ENCODE measurements at regions not wholly inside any gene's neighbourhood (a gene's known extent, or its start where the extent isn't known, plus 50 kb on each side); places are given as distances from the start of the nearest gene placed in this dataset.
A peak's percentile ranks its signal among the peaks of the same experiment; 100 is the strongest.

DNA sequence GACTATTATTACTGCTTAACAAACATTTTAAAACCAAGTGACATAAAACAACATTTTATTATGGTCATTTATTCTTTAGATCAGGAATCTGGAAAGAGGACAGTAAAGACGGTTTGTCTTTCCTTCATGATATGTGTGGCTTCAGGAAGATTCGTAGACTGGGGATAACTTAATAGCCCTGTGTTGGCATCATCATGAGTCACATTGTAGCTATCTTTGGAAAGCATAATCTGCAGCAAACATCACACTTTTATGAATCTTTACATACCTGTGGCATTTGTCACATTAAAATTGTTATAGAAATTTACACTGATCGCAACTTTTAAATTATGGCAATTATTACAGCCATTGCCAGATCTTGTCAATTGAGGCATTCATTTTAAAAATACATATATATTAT lies 397.1 kb downstream of the NOVA1 start:
- ATAC-seq = peak; percentile 57; the same call in 2 of the 3 replicates
- no peak for TF ChIP-seq ZFP30 (CRISPR knock-in tag; IDR thresholded peaks at IDR 0.05)
- no peak for TF ChIP-seq RARB (CRISPR knock-in tag; IDR thresholded peaks at IDR 0.05)

DNA sequence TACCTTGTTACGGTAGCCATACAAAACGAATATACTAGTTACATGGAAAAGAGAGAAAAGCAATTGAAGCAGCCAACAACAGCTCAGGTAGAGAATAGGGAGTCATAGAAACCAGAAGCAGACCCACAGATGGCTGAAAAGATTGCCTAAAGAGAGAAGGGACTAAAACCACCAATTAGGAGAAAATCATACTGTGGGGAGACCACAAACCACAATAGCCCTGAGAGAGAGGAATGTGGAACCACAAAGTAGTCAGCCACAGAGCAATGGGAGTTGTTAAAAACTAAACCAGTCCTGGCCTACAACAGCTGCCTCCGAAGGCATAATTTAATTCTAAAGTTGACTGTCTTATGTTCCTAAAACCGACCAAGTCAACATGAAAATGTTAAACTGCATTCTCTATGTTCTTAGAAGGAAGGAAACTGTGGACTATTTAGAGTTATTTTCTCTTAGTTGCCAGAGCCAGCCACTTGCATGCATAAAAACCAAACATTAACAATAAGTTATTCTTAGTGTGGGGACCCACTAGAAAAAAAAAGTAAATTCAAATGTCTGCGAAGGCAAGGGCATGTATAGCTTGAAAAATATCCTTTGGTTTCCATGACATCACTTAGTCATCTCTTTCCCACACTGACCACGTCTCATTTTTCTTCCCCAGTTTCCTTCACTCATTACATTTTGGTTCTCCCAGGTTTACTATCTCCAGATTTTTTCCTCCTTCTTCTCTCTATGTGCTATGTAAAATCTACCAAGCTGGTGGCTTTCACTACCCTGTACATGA lies 398.1 kb downstream of the NOVA1 start:
- TF ChIP-seq OSR1 (CRISPR knock-in tag; IDR thresholded peaks at IDR 0.05) = no peak
- TF ChIP-seq, protein P1, sequence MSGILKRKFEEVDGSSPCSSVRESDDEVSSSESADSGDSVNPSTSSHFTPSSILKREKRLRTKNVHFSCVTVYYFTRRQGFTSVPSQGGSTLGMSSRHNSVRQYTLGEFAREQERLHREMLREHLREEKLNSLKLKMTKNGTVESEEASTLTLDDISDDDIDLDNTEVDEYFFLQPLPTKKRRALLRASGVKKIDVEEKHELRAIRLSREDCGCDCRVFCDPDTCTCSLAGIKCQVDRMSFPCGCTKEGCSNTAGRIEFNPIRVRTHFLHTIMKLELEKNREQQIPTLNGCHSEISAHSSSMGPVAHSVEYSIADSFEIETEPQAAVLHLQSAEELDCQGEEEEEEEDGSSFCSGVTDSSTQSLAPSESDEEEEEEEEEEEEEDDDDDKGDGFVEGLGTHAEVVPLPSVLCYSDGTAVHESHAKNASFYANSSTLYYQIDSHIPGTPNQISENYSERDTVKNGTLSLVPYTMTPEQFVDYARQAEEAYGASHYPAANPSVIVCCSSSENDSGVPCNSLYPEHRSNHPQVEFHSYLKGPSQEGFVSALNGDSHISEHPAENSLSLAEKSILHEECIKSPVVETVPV (CRISPR knock-in tag; IDR thresholded peaks at IDR 0.05) = no peak
- TF ChIP-seq, protein P2, sequence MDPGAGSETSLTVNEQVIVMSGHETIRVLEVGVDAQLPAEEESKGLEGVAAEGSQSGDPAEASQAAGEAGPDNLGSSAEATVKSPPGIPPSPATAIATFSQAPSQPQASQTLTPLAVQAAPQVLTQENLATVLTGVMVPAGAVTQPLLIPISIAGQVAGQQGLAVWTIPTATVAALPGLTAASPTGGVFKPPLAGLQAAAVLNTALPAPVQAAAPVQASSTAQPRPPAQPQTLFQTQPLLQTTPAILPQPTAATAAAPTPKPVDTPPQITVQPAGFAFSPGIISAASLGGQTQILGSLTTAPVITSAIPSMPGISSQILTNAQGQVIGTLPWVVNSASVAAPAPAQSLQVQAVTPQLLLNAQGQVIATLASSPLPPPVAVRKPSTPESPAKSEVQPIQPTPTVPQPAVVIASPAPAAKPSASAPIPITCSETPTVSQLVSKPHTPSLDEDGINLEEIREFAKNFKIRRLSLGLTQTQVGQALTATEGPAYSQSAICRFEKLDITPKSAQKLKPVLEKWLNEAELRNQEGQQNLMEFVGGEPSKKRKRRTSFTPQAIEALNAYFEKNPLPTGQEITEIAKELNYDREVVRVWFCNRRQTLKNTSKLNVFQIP (CRISPR knock-in tag; IDR thresholded peaks at IDR 0.05; ENCODE audit: borderline replicate concordance, low read depth) = no peak
- ATAC-seq = peak; percentile 25; the same call in 1 of the 3 replicates

DNA sequence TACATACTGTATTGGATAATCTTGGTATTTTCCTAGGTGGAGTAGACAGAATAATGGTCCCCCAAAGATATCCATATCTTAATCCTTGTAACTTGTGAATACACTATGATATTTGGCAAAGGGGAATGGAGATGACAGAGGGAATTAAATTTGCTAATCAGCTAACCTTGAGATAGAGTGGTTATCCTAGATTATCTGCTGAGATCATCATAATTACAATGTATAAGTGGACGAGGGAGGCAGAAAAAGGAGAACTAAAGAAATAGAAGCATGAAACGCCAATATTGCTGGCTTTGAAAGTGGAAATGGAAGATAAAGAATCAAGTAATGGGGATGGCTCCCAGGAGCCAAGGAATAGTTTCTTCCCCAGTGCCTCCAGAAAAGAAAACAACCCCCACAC lies 398.7 kb downstream of the NOVA1 start:
- TF ChIP-seq, protein P2 (CRISPR knock-in tag; IDR thresholded peaks at IDR 0.05; ENCODE audit: borderline replicate concordance, low read depth) = no peak
- TF ChIP-seq ARNTL (CRISPR knock-in tag; IDR thresholded peaks at IDR 0.05; ENCODE audit: borderline replicate concordance, low read depth) (no peak), RARB (CRISPR knock-in tag; IDR thresholded peaks at IDR 0.05) (no peak), BACH2 (CRISPR knock-in tag; IDR thresholded peaks at IDR 0.05; ENCODE audit: borderline replicate concordance) (no peak), ZFP3 (CRISPR knock-in tag; IDR thresholded peaks at IDR 0.05) (no peak), ZNF565 (CRISPR knock-in tag; conservative IDR thresholded peaks at IDR 0.05; ENCODE audit: low read depth) (no peak), TCF4 (CRISPR knock-in tag; IDR thresholded peaks at IDR 0.05; ENCODE audit: borderline replicate concordance) (no peak), ZFP30 (CRISPR knock-in tag; IDR thresholded peaks at IDR 0.05) (no peak), ISL1 (CRISPR knock-in tag; IDR thresholded peaks at IDR 0.05) (no peak), ZNF70 (CRISPR knock-in tag; IDR thresholded peaks at IDR 0.05) (no peak)
- no peak for ATAC-seq

DNA sequence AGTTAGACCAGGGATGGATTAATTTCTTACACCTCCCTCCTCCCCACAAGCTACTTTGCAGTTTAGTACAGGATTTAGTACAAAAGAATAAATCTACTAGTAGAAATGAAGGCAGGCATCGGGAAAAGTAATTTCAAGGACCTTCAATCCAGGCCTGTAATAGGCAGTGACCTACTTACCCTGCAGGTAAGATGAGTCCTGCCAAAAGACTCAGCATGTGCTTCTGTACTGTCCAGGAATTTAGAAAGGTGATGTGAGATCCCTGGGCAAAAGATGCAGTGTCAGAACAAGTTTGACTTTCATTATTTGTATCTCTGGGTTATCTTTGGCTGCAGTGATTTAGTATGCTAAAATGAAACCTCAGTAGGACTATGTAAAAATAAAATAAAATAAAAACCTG lies 403.0 kb downstream of the NOVA1 start:
- no peak for TF ChIP-seq ARNTL (CRISPR knock-in tag; IDR thresholded peaks at IDR 0.05; ENCODE audit: borderline replicate concordance, low read depth)
- TF ChIP-seq, protein P1 (CRISPR knock-in tag; IDR thresholded peaks at IDR 0.05) = no peak
- TF ChIP-seq TOX (CRISPR knock-in tag; IDR thresholded peaks at IDR 0.05; ENCODE audit: borderline replicate concordance) = no peak
- no peak for TF ChIP-seq PPARA (CRISPR knock-in tag; IDR thresholded peaks at IDR 0.05; ENCODE audit: borderline replicate concordance)
- TF ChIP-seq, protein P3, sequence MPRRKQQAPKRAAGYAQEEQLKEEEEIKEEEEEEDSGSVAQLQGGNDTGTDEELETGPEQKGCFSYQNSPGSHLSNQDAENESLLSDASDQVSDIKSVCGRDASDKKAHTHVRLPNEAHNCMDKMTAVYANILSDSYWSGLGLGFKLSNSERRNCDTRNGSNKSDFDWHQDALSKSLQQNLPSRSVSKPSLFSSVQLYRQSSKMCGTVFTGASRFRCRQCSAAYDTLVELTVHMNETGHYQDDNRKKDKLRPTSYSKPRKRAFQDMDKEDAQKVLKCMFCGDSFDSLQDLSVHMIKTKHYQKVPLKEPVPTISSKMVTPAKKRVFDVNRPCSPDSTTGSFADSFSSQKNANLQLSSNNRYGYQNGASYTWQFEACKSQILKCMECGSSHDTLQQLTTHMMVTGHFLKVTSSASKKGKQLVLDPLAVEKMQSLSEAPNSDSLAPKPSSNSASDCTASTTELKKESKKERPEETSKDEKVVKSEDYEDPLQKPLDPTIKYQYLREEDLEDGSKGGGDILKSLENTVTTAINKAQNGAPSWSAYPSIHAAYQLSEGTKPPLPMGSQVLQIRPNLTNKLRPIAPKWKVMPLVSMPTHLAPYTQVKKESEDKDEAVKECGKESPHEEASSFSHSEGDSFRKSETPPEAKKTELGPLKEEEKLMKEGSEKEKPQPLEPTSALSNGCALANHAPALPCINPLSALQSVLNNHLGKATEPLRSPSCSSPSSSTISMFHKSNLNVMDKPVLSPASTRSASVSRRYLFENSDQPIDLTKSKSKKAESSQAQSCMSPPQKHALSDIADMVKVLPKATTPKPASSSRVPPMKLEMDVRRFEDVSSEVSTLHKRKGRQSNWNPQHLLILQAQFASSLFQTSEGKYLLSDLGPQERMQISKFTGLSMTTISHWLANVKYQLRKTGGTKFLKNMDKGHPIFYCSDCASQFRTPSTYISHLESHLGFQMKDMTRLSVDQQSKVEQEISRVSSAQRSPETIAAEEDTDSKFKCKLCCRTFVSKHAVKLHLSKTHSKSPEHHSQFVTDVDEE (CRISPR knock-in tag; IDR thresholded peaks at IDR 0.05) = no peak
- TF ChIP-seq RARB (CRISPR knock-in tag; IDR thresholded peaks at IDR 0.05) = no peak
- no peak for TF ChIP-seq ZNF8 (CRISPR knock-in tag; IDR thresholded peaks at IDR 0.05)
- TF ChIP-seq, protein P4, sequence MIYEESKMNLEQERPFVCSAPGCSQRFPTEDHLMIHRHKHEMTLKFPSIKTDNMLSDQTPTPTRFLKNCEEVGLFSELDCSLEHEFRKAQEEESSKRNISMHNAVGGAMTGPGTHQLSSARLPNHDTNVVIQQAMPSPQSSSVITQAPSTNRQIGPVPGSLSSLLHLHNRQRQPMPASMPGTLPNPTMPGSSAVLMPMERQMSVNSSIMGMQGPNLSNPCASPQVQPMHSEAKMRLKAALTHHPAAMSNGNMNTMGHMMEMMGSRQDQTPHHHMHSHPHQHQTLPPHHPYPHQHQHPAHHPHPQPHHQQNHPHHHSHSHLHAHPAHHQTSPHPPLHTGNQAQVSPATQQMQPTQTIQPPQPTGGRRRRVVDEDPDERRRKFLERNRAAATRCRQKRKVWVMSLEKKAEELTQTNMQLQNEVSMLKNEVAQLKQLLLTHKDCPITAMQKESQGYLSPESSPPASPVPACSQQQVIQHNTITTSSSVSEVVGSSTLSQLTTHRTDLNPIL (CRISPR knock-in tag; IDR thresholded peaks at IDR 0.05; ENCODE audit: low read depth) = no peak
- ATAC-seq = no peak
